Left renal cortex interstitium (tissue), 4 donors: ENCODE measurements at regions not wholly inside any gene's neighbourhood (a gene's known extent, or its start where the extent isn't known, plus 50 kb on each side); places are given as distances from the start of the nearest gene placed in this dataset.

Source experiments
- DNase-seq, 4 donors: peaks; one replicate each; pipeline ENCODE4 v3.0.0-alpha.2; 2013; ENCODE audit warnings: low read depth in 4 of 4, low spot score in 2 of 4, missing footprints in 1 of 4

DNA sequence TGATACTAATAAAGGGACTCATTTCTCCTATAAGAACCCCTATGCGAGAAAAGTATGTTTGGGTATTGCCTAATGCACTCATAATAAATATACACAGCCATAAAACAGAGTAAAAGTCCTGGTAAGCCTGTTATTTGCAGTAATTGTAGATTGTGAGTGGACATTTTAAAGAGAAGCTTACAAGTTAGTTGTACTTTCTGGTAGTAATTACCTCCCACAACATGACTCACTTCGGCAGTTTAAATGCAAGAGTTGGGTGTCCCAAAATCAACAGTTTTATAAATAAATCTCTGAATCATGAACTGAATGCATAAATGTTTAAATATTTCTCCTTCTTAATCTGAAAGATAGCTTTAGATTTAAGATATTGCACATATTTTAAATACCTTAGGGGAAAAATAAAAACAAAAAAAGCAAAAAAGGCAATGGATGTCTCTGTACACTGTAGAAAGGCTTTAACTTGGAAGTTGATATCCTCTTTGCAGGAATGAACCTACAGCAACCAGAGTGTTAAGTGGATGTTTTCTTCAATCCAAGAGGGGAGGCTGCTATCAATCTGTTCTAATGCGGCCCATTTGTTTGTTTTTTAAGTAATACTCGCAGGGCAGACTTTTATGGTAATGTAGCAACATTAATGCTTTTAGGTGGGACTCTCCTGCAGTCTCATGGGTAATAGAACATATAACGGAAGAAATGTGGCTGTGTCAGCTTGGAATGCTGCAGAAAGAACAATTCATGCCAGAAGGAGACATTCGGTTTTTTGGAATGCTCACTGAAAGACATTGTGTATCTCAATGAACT lies 57.3 kb upstream of the ZEB1 start:
- peak in 3 of 4 donors; percentile 30 to 75 (median 41) for DNase-seq

DNA sequence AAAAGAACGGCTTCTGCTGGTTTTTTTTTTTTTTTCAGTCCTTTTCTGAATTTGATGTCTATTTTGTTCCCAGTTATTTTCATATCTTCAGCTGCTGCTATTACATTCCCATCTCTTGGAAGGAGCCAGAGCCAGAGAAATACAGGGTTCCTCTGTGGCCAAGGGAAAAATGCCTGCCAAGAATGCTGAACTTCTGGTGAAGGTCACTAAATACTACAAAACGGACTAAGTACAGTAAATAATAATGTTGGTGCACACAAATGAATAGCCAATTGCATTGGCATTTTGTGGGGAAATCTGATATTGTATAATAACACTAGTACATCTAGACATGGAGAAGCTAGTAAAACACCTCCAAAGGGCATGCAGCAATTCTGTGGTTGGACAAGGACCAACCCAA lies 56.3 kb upstream of the ZEB1 start:
- DNase-seq, result no peak

DNA sequence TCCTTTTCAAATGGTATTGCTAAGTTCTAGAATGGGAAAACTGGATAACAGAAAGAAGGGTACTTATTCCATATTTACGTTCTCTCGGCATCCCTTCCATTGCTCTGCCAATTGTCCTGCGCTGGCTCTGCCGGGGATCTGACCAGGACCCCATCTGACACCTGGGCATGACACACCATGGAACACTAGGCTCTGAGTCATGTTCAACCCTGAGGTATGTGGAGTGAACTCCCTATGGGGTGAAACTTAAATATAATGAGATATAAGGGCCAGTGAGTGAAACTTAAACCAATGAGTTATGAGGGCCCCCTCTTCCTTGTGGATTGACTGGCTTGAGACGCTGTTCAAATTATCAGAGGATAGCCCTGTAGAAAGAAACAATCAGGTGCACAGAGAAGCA lies 55.1 kb upstream of the ZEB1 start:
- no peak for DNase-seq

DNA sequence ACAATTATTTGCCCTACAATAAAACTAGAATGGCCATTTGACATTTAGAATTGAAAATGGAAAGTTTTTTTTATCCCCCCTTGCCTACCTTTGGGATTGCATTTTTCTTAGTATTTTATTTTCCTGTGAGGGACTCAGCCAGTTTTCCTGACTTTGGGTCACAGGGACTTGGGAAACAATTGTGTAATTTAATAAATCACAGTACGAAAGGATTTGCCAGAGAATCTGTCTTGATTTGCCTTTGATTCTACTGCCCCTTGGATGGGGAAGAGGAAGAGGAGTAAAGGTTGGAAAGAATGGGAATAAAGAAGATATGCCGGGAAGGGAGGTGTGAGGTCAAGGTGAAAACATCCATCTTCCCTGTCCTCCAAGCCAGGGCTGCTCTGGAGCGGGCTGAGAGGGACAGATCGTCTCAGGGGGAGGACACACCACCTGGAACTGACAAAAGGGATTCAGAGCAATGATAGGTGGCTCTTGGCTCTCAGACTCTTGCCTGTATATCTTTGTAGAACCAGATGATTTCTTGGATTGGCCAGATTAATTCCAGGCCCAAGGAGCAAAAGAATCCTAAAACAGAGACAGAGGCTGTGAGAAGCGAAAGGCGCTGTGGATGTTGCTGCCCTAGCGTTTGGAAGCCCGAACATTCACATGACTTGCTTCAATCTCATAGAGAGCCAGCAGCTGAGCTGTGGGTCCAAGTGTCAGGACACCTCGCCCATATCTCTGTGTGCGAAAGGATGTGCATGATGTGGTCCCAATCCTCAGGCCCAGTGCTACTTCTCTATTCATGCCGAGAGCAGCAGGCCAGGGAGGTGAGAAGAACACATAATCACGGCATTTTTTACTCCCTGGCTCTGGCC lies 50.3 kb upstream of the ZEB1 start:
- DNase-seq, result no peak
